ENCODE measurements at regions not wholly inside any gene's neighbourhood (a gene's known extent, or its start where the extent isn't known, plus 50 kb on each side); places are given as distances from the start of the nearest gene placed in this dataset.
A peak's percentile ranks its signal among the peaks of the same experiment; 100 is the strongest.

- no peak overlapping the region for H3K27ac Mint-ChIP-seq
- H3K4me1 Mint-ChIP-seq = peaks cover 25% of the 10 kb centered on the region
- TF ChIP-seq CTCF (IDR thresholded peaks at IDR 0.05) = no peak
- no peak for DNase-seq
- H3K27me3 Mint-ChIP-seq (ENCODE audit: low read depth, poor library complexity) = no peaks in the 10 kb centered on the region
- H3K4me3 Mint-ChIP-seq = no peak overlapping the region
- H3K36me3 Mint-ChIP-seq (ENCODE audit: low read depth) = no peaks in the 10 kb centered on the region
- H3K9me3 Mint-ChIP-seq = no peaks in the 10 kb centered on the region
Measured at GRCh38 chr5:34409373-34409772, 246.8 kb upstream of the RAI14 start.

GRCh38 chr5:34410411-34411139, 245.6 kb upstream of the RAI14 start:
- no peak for TF ChIP-seq CTCF (IDR thresholded peaks at IDR 0.05)
- no peaks in the 10 kb centered on the region for H3K27me3 Mint-ChIP-seq (ENCODE audit: low read depth, poor library complexity)
- H3K4me3 Mint-ChIP-seq = no peak overlapping the region
- no peaks in the 10 kb centered on the region for H3K36me3 Mint-ChIP-seq (ENCODE audit: low read depth)
- no peak for DNase-seq
- H3K4me1 Mint-ChIP-seq = peaks cover 25% of the 10 kb centered on the region
- peak overlapping the region; percentile 42 for H3K27ac Mint-ChIP-seq
- peaks cover 5% of the 10 kb centered on the region for H3K9me3 Mint-ChIP-seq

- TF ChIP-seq CTCF (IDR thresholded peaks at IDR 0.05) = no peak
- no peaks in the 10 kb centered on the region for H3K36me3 Mint-ChIP-seq (ENCODE audit: low read depth)
- H3K4me1 Mint-ChIP-seq = peaks cover 25% of the 10 kb centered on the region
- H3K27ac Mint-ChIP-seq = peak overlapping the region; percentile 11
- no peaks in the 10 kb centered on the region for H3K27me3 Mint-ChIP-seq (ENCODE audit: low read depth, poor library complexity)
- DNase-seq = no peak
- peaks cover 5% of the 10 kb centered on the region for H3K9me3 Mint-ChIP-seq
- H3K4me3 Mint-ChIP-seq = no peak overlapping the region
Measured at GRCh38 chr5:34411470-34412346, 244.4 kb upstream of the RAI14 start.

- Mint-ChIP-seq H3K36me3 (ENCODE audit: low read depth) (no peaks in the 10 kb centered on the region), H3K4me3 (no peak overlapping the region), H3K27me3 (ENCODE audit: low read depth, poor library complexity) (no peaks in the 10 kb centered on the region), H3K9me3 (peaks cover 9% of the 10 kb centered on the region), H3K27ac (peak overlapping the region; percentile 17), H3K4me1 (peaks cover 25% of the 10 kb centered on the region)
- TF ChIP-seq CTCF (IDR thresholded peaks at IDR 0.05) = no peak
- DNase-seq = no peak
Measured at GRCh38 chr5:34412736-34413135, 243.4 kb upstream of the RAI14 start.

- Mint-ChIP-seq H3K36me3 (ENCODE audit: low read depth) (peaks cover 2% of the 10 kb centered on the region), H3K4me3 (no peak overlapping the region), H3K9me3 (peaks cover 32% of the 10 kb centered on the region), H3K27ac (no peak overlapping the region), H3K4me1 (peaks cover 18% of the 10 kb centered on the region), H3K27me3 (ENCODE audit: low read depth, poor library complexity) (no peaks in the 10 kb centered on the region)
- TF ChIP-seq CTCF (IDR thresholded peaks at IDR 0.05) = no peak
- no peak for DNase-seq
Measured at GRCh38 chr5:34415559-34416198, 240.4 kb upstream of the RAI14 start.
